Amniotic epithelial cell (primary cell): ENCODE measurements at regions not wholly inside any gene's neighbourhood (a gene's known extent, or its start where the extent isn't known, plus 50 kb on each side); places are given as distances from the start of the nearest gene placed in this dataset.

Source experiments
- DNase-seq: peaks from one replicate; pipeline ENCODE4 v3.0.0-alpha.2; 2010; ENCODE audit warnings: low read depth

GRCh38 chr5:165956854-165957253 is 2334.6 kb upstream of the WWC1 start:
- DNase-seq = no peak

GRCh38 chr5:165981671-165982070 is 2309.8 kb upstream of the WWC1 start:
- DNase-seq = peak; percentile 41

GRCh38 chr5:165996201-165996875 is 2295.1 kb upstream of the WWC1 start:
- peak; percentile 4 for DNase-seq

GRCh38 chr5:165999693-166000320 is 2291.6 kb upstream of the WWC1 start:
- DNase-seq = no peak

- no peak for DNase-seq
These were observed 2287.4 kb upstream of the WWC1 start for GRCh38 chr5:166004006-166004405.

GRCh38 chr5:166013415-166013814 is 2278.0 kb upstream of the WWC1 start:
- DNase-seq = no peak

- no peak for DNase-seq
These were observed 2277.2 kb upstream of the WWC1 start for GRCh38 chr5:166014256-166014655.

- no peak for DNase-seq
These were observed 2272.7 kb upstream of the WWC1 start for GRCh38 chr5:166018716-166019115.

GRCh38 chr5:166022065-166022464 is 2269.4 kb upstream of the WWC1 start:
- DNase-seq = no peak

- no peak for DNase-seq
These were observed 2266.5 kb upstream of the WWC1 start for GRCh38 chr5:166024970-166025369.

- no peak for DNase-seq
These were observed 2263.9 kb upstream of the WWC1 start for GRCh38 chr5:166027582-166027981.

- no peak for DNase-seq
These were observed 2259.5 kb upstream of the WWC1 start for GRCh38 chr5:166031926-166032325.

GRCh38 chr5:166032601-166033000 is 2258.8 kb upstream of the WWC1 start:
- no peak for DNase-seq

- no peak for DNase-seq
These were observed 2245.5 kb upstream of the WWC1 start for GRCh38 chr5:166045961-166046360.

- no peak for DNase-seq
These were observed 2244.5 kb upstream of the WWC1 start for GRCh38 chr5:166046956-166047355.

GRCh38 chr5:166050531-166050930 is 2240.9 kb upstream of the WWC1 start:
- peak; percentile 9 for DNase-seq

- DNase-seq = no peak
These were observed 2232.8 kb upstream of the WWC1 start for GRCh38 chr5:166058660-166059059.

GRCh38 chr5:166062094-166062493 is 2229.4 kb upstream of the WWC1 start:
- DNase-seq = no peak

- no peak for DNase-seq
These were observed 2228.7 kb upstream of the WWC1 start for GRCh38 chr5:166062719-166063118.

- DNase-seq = no peak
These were observed 2228.2 kb upstream of the WWC1 start for GRCh38 chr5:166063261-166063660.

- DNase-seq = peak; percentile 97
These were observed 2222.7 kb upstream of the WWC1 start for GRCh38 chr5:166068547-166069335.

GRCh38 chr5:166073901-166074581 is 2217.4 kb upstream of the WWC1 start:
- no peak for DNase-seq
